CD14-positive monocyte (primary cell): ENCODE measurements at regions not wholly inside any gene's neighbourhood (a gene's known extent, or its start where the extent isn't known, plus 50 kb on each side); places are given as distances from the start of the nearest gene placed in this dataset.

Source experiments
- DNase-seq, 3 donors: peaks; one replicate each; pipeline ENCODE4 v3.0.0-alpha.2; 2011 to 2022
- H2AFZ ChIP-seq: 2 replicates; pipeline ENCODE4 v1.6.0; 2012; ENCODE audit warnings: mild to moderate bottlenecking, low read depth, low read length, inconsistent platforms; ENCODE audit not compliant: insufficient read depth, poor library complexity, severe bottlenecking
- H3K27ac ChIP-seq, 2 donors: 1 replicate in 1 of 2; 2 replicates in 1 of 2; pipeline ENCODE4 v1.5.1; 2012 to 2013; ENCODE audit warnings: low read length in 2 of 2, control low read depth in 1 of 2, inconsistent platforms in 1 of 2, low read depth in 1 of 2, mild to moderate bottlenecking in 1 of 2
- H3K27me3 ChIP-seq, 2 donors: one replicate each; pipeline versions ENCODE4 v1.6.0 to v1.6.1; 2011 to 2013; ENCODE audit warnings: low read length in 2 of 2; ENCODE audit not compliant: control insufficient read depth in 2 of 2, insufficient read depth in 2 of 2
- H3K36me3 ChIP-seq, 2 donors: replicated peaks in 1 of 2; 1 replicate in 1 of 2; 2 replicates in 1 of 2; pipeline versions ENCODE4 v1.5.1 to v1.6.1; 2012 to 2013; ENCODE audit warnings: low read length in 2 of 2, control low read depth in 1 of 2, inconsistent platforms in 1 of 2, mild to moderate bottlenecking in 1 of 2; ENCODE audit not compliant: insufficient read depth in 2 of 2, control insufficient read depth in 1 of 2
- H3K4me1 ChIP-seq, 2 donors: 1 replicate in 1 of 2; 2 replicates in 1 of 2; pipeline versions ENCODE4 v1.5.1 to v1.6.1; 2012 to 2013; ENCODE audit warnings: low read length in 2 of 2, control low read depth in 1 of 2, inconsistent platforms in 1 of 2, mild to moderate bottlenecking in 1 of 2, moderate library complexity in 1 of 2; ENCODE audit not compliant: insufficient read depth in 2 of 2, control insufficient read depth in 1 of 2
- H3K4me2 ChIP-seq: replicated peaks from 2 replicates; pipeline ENCODE3; 2012; ENCODE audit warnings: low read length, moderate library complexity, mild to moderate bottlenecking; ENCODE audit not compliant: poor library complexity, severe bottlenecking; ENCODE audit errors: extremely low read depth
- H3K4me3 ChIP-seq, 3 experiments: fragments of 200-600 bp in 1 of 3; sonication (generic) in 1 of 3; replicated peaks in 1 of 3; 1 replicate in 2 of 3; 2 replicates in 1 of 3; pipeline ENCODE4 v1.5.1; 2011 to 2013; ENCODE audit warnings: low read length in 3 of 3, mild to moderate bottlenecking in 3 of 3, control low read depth in 2 of 3, low read depth in 2 of 3, inconsistent platforms in 1 of 3, moderate library complexity in 1 of 3
- H3K79me2 ChIP-seq: 2 replicates; pipeline ENCODE4 v1.6.0; 2012; ENCODE audit warnings: mild to moderate bottlenecking, control low read depth, inconsistent platforms, low read length, moderate library complexity; ENCODE audit not compliant: insufficient read depth
- H3K9ac ChIP-seq: 2 replicates; pipeline ENCODE4 v1.6.0; 2017; ENCODE audit warnings: low read length, mild to moderate bottlenecking; ENCODE audit not compliant: insufficient read depth, poor library complexity, severe bottlenecking
- H3K9me3 ChIP-seq, 2 donors: replicated peaks in 1 of 2; 1 replicate in 1 of 2; 2 replicates in 1 of 2; pipeline versions ENCODE4 v1.5.1 to v1.6.1; 2012 to 2013; ENCODE audit warnings: low read length in 2 of 2, control low read depth in 1 of 2; ENCODE audit not compliant: control insufficient read depth in 1 of 2, insufficient read depth in 1 of 2
- H4K20me1 ChIP-seq: 2 replicates; pipeline ENCODE4 v1.6.0; 2012; ENCODE audit warnings: mild to moderate bottlenecking, low read length, control low read depth, moderate library complexity; ENCODE audit not compliant: insufficient read depth
- H3K27ac Mint-ChIP-seq, 7 donors: one replicate each; pipeline ENCODE4 v1.8.0; 2020; ENCODE audit warnings: mild to moderate bottlenecking in 7 of 7, mixed read lengths in 7 of 7, moderate library complexity in 6 of 7, inconsistent platforms in 2 of 7
- H3K27me3 Mint-ChIP-seq, 3 donors: one replicate each; pipeline ENCODE4 v1.8.0; 2021 to 2022; ENCODE audit warnings: low read depth in 3 of 3, mild to moderate bottlenecking in 3 of 3, mixed read lengths in 3 of 3, moderate library complexity in 3 of 3, inconsistent platforms in 1 of 3
- H3K36me3 Mint-ChIP-seq, 2 donors: one replicate each; pipeline ENCODE4 v1.8.0; 2020; ENCODE audit warnings: mixed read lengths in 2 of 2, inconsistent platforms in 1 of 2, mild to moderate bottlenecking in 1 of 2
- H3K4me1 Mint-ChIP-seq: one replicate; pipeline ENCODE4 v1.8.0; 2020; ENCODE audit warnings: mild to moderate bottlenecking, mixed read lengths
- H3K4me3 Mint-ChIP-seq, 2 donors: one replicate each; pipeline ENCODE4 v1.8.0; 2020; ENCODE audit warnings: mild to moderate bottlenecking in 2 of 2, mixed read lengths in 2 of 2, moderate library complexity in 1 of 2
- H3K9me3 Mint-ChIP-seq, 7 donors: one replicate each; pipeline ENCODE4 v1.8.0; 2020 to 2022; ENCODE audit warnings: mixed read lengths in 7 of 7, mild to moderate bottlenecking in 6 of 7, moderate library complexity in 6 of 7, inconsistent platforms in 2 of 7
- CTCF ChIP-seq: fragments of 200-600 bp; IDR thresholded peaks from one replicate; pipeline ENCODE4 v1.8.0; 2022; ENCODE audit warnings: antibody characterized with exemption, mild to moderate bottlenecking
- WGBS: methylation state at CpG from one replicate; pipeline ENCODE4 v1.1.5; 2013; ENCODE audit warnings: missing lambda C conversion rate; ENCODE audit not compliant: insufficient coverage; 5-methylcytosine and 5-hydroxymethylcytosine counted together
- intact Hi-C, 2 donors: fragments of 100-400 bp; cut with micrococcal nuclease; formaldehyde crosslinking; loops; one replicate each; pipeline versions ENCODE4 v1.15.0 to v1.15.1; 2023

GRCh38 chr1:30406996-30407864, 316.2 kb downstream of the MATN1 start:
- Histone ChIP-seq H3K9ac (no peak overlapping the region), H4K20me1 (no peaks in the 10 kb centered on the region), H3K4me1 (no peaks in the 10 kb centered on the region), H3K27ac (no peak overlapping the region), H3K4me3 (no peak overlapping the region), H3K79me2 (no peaks in the 10 kb centered on the region), H3K27me3 (no peaks in the 10 kb centered on the region), H3K9me3 (no peaks in the 10 kb centered on the region), H3K36me3 (no peaks in the 10 kb centered on the region), H3K4me2 (no peak overlapping the region), H2AFZ (no peak overlapping the region)
- WGBS = 70% methylated on average over 9 of the region's 18 CpGs
- TF ChIP-seq CTCF = no peak
- no peak overlapping the region for H3K4me3 Mint-ChIP-seq
- H3K27me3 Mint-ChIP-seq = peaks cover 4 to 8% (median 8%) of the 10 kb centered on the region in 3 donors
- intact Hi-C loops = no loop called here
- DNase-seq = no peak
- H3K36me3 Mint-ChIP-seq = no peaks in the 10 kb centered on the region
- H3K9me3 Mint-ChIP-seq = peaks cover 0 to 2% (median 0%) of the 10 kb centered on the region in 7 donors
- H3K4me1 Mint-ChIP-seq = no peaks in the 10 kb centered on the region
- H3K27ac Mint-ChIP-seq = peak overlapping the region in 1 of 7 donors; percentile 15

GRCh38 chr1:30405631-30406212, 317.7 kb downstream of the MATN1 start:
- Histone ChIP-seq H3K9ac (no peak overlapping the region), H3K36me3 (no peaks in the 10 kb centered on the region), H3K4me1 (no peaks in the 10 kb centered on the region), H3K27me3 (no peaks in the 10 kb centered on the region), H2AFZ (no peak overlapping the region), H4K20me1 (no peaks in the 10 kb centered on the region), H3K4me3 (no peak overlapping the region), H3K4me2 (no peak overlapping the region), H3K27ac (no peak overlapping the region), H3K79me2 (no peaks in the 10 kb centered on the region), H3K9me3 (no peaks in the 10 kb centered on the region)
- Mint-ChIP-seq H3K9me3 (peaks cover 0 to 2% (median 0%) of the 10 kb centered on the region in 7 donors), H3K4me1 (no peaks in the 10 kb centered on the region), H3K27me3 (peaks cover 4 to 13% (median 9%) of the 10 kb centered on the region in 3 donors), H3K27ac (no peak overlapping the region), H3K4me3 (no peak overlapping the region), H3K36me3 (no peaks in the 10 kb centered on the region)
- intact Hi-C loops = no loop called here
- 82% methylated on average over 5 of the region's 8 CpGs for WGBS
- no peak for TF ChIP-seq CTCF
- DNase-seq = no peak
